ENCODE measurements at regions not wholly inside any gene's neighbourhood (a gene's known extent, or its start where the extent isn't known, plus 50 kb on each side); places are given as distances from the start of the nearest gene placed in this dataset.

GRCh38 chr11:29876192-29876591, 140.6 kb downstream of the KCNA4 start:
- no peak for TF ChIP-seq POLR2A (IDR thresholded peaks at IDR 0.05)
- TF ChIP-seq CTCF (IDR thresholded peaks at IDR 0.05): no peak
